HG02763 (cell line): ENCODE measurements at regions not wholly inside any gene's neighbourhood (a gene's known extent, or its start where the extent isn't known, plus 50 kb on each side); places are given as distances from the start of the nearest gene placed in this dataset.
"Not testable (repeated sequence)": the region's sequence is repeated elsewhere in the genome, so short reads cannot be mapped to it uniquely, and the experiment has no call there.

Experiments
- ATAC-seq: cut with Tn5 transposase; IDR thresholded peaks from one replicate; pipeline ENCODE4 v1.9.1; 2021; ENCODE audit warnings: mild to moderate bottlenecking, moderate library complexity; ENCODE audit not compliant: unreplicated experiment

DNA sequence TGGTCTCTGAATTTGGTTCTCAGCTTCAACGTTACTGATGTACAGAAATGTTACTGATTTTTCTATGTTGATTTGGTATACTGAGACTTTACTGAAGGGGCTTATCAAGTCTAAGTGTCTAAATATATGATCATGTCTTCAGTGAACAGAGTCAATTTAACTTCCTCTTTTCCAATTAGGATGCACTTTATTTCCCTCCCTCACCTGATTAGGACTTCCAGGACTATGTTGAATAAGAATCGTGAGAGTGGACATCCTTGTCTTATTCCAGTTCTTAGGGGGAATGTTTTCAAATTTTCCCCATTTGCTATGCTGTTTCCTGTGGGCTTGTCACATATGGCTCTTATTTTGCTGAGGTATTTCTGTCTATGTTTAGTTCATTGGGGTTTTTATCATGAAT is 349.5 kb downstream of the PRR16 start:
- ATAC-seq, result no peak

DNA sequence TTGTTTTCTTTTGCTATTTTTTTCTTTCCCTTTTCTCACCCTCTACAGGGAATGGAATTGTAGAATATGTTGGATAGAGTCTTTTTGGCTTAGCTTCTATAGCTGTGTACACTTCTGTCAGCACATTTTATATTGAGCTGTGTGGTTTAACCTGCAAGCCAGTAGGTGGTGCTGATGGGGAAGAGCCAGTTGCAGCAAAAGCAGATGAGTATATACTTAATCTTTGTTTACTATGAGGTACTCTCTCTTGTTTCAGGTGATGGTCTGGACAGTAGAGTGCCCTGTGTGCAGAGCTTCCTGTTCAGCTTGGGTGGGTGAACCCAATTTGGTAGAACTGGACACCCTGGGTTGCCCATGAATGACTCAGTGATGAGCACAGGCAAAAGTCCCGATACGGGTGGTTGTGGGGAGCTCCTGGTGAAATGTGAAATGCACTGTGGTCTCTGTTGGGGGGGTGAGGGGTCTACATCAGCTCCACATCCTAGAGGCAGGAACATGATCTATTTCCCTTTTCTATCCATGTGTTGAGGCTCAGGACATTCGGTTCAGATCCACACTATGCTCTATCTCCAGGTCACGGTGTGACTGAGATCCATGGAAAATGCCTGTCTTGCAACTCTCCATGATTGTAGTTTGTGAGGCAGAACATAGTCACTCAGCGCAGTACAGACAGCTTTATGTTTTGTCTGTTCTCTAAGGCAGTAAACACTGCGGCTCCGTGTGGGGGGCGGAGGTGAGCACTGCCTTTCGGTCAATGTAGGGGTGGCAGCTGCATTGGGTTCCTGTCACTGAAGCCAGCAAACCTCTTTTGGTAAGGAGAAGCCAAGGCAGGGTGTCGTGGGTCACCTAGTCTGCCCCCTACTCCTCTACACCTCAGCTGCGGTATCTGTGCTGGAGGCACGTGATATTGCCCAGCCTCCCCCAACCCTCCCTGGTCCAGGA is 353.2 kb downstream of the PRR16 start:
- ATAC-seq, result no peak

DNA sequence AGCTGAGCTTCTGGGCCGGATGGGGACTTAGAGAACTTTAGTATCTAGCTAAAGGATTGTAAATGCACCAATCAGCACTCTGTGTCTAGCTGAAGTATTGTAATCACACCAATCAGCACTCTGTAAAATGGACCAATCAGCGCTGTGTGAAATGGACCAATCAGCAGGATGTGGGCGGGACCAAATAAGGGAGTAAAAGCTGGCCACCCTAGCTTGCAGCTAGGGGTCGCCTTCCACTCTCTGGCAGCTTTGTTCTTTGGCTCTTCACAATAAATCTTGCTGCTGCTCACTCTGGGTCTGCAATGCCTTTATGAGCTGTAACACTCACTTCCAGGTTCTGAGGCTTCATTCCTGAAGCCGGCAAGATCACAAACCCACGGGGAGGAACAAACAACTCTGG is 354.0 kb downstream of the PRR16 start:
- no peak for ATAC-seq

DNA sequence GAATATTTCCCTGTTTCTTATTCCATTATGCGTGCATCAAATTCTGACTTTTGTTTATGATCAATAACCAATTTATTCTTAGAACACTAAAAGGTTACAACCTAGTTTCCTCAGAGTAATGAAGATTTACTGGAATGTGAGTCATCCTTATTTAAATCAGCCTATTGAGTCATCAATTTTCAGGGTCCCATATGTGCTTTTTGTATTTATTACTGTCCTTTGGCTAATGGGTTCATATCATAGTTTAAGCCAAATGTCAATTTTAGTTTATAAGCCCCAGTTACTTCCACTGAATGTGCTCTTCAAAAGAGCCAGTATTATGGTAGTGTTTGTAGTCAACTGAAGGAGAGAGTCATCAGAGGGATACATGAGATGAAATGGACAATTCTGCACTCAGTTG is 359.2 kb downstream of the PRR16 start:
- no peak for ATAC-seq

DNA sequence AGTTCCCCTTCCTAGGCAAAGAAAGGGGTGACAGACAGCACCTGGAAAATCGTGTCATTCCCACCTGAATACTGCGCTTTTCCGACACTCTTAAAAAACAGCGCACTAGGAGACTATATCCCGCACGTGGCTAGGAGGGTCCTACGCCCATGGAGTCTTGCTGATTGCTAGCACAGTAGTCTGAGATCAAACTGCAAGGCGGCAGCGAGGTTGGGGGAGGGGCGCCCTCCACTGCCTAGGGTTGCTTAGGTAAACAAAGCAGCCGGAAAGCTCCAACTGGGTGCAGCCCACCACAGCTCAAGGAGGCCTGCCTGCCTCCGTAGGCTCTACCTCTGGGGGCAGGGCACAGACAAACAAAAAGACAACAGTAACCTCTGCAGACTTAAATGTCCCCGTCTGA is 367.5 kb downstream of the PRR16 start:
- ATAC-seq, result not testable (repeated sequence)

DNA sequence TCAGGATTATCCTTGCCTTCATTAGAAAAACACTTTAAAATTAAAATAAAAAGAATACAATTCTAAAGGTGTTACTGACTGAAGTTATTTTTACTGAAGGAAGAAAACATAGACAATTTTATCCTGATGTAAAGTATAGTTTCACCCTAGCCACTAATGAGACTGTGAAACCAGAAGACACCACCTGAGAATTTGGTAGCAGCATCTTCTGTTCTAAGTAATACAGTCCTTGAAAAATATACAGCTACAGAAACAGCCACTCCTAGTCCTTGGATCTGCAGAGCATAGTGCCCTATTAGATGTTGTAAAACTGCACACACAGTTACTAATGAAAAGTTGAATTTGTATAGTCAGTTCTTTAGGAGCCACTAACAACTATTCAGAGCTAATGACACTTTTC is 377.7 kb downstream of the PRR16 start:
- ATAC-seq, result no peak

DNA sequence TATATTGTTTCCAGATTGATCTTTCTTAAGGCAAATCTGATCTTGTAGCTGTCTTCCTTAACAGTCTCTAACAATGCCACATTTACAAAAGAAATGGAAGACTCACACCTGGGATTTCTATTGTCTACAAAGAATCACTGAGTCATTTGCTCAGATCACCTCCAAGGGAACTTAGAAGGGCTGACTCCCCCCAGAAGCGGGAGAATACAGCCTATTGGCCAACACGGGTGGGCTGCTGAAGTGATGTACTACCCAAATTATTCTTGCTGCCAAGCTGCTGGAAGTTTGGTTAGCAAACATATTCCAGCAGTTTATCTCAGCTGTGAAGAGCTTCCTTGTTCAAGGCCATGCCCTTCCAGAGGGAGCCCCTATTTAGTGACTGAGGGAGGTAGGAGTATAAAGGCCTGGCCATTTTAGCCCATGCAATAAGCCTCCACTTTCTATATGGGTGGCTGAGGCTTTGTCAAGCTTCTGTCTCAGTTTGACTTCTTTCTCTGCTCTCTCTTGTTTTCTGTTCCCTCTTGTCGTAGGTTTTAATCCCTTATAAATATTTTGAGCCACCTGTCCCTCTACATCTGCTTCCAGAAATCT is 379.4 kb downstream of the PRR16 start:
- ATAC-seq, result no peak

DNA sequence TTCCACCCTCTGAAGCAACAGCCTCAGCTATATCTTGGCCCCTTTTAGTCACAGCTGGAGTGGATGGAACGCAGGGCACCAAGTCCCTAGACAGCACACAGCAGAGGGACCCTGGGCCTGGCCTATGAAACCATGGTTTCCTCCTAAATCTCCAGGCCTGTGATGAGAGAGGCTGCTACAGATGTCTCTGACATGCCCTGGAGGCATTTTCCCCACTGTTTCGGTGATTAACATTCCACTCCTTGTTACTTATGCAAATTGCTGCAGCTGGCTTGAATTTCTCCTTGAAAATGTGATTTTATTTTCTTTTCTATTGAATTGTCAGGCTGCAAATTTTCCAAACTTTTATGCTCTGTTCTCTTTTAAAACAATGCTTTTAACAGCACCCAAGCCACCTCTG is 384.8 kb downstream of the PRR16 start:
- no peak for ATAC-seq

DNA sequence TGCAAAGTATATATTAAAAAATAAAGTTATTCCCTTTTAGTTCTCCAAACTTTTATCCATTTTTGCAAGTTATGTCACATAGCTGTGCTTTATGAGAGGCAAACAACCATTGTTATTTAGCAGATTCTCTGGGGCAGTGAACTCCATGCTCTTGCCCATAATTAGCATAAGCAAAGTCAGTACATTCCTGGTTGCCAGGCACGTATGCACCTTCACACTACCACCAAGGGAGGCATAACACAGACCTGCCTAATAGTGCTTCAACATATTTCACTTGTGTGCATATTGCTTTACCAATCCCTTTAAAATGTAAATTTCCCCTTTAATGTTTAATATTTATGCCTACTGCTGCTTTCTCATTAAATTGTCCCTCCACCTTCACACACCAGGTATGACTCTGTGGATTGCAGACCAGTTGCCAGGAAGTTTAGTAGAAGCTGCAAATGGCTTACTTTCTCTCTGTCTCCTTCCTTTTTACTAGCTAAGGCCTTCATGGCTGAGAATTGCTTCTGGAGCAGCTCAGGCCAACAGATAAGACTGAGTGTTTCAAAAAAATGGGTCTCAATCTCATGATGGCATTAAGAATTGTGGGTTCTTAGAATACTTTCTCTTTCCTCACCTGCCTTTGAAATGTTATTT is 388.2 kb downstream of the PRR16 start:
- no peak for ATAC-seq

DNA sequence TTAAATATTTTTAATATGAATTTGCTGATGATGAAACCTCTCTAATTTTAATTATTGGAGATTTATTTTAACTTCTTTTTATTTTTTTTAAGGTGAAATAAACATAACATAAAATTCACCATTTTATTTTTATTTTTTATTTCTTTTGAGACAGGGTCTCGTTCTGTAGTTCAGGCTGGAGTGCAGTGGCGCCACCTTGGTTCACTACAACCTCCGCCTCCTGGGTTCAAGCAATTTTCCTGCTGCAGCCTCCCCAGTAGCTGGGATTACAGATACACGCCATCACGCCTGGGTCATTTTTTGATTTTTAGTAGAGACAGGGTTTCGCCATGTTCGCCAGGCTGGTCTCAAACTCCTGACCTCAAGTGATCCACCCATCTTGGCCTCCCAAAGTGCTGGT is 402.9 kb downstream of the PRR16 start:
- no peak for ATAC-seq

DNA sequence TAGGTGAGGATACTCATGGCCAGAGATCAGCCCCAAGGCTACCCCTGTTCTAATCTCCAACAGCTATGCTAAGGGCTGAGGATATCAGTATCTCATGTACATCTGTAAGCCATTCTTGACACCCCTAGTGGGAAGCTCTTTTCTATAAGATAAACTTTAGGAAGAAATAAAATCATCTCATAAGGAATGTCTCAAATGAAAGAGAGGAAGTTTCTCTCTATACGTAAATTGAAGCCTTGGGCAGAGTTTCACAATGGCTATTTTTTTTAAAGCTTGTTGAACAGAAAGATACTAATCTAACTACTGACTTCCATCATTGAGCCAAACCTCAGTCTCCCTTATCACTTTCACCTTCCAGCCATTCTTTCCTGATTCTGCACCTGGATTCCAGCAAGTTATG is 405.7 kb downstream of the PRR16 start:
- ATAC-seq, result no peak

DNA sequence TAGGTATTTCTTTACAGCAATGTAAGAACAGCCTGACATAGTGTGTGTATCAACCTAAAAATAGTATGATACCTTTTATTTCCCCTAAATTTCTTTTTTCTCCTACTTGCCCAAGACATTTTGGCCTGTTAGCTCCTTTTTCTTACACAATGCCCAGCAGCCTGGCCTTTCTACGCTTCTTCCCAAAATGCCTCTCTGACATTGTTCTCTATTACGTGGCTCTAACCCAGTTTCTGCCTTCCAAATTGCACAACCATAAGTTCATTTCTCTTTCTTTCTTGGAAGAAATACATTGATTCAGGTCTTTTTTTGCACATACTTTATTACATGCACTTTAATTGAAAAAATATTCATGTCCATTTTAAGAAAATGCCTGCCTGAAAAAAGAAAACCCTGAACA is 408.2 kb downstream of the PRR16 start:
- ATAC-seq, result no peak

DNA sequence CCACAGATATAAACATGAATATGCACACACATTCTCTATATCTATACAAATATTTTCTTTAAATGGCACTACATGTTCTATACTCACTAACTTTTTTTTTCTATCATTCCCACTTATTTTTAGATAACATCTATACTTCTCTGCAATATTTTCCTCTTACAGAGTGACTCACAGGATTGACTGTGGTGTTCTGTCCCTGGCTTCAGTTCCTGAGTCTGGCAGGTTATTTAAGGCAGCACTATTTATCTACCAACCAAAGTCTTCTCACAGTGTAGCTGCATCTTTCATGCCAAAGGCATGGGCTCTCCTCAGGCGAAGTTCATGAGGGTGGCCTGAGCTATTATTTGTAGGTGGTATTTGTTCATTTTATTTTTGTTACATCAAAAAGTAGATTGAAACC is 409.0 kb downstream of the PRR16 start:
- no peak for ATAC-seq

DNA sequence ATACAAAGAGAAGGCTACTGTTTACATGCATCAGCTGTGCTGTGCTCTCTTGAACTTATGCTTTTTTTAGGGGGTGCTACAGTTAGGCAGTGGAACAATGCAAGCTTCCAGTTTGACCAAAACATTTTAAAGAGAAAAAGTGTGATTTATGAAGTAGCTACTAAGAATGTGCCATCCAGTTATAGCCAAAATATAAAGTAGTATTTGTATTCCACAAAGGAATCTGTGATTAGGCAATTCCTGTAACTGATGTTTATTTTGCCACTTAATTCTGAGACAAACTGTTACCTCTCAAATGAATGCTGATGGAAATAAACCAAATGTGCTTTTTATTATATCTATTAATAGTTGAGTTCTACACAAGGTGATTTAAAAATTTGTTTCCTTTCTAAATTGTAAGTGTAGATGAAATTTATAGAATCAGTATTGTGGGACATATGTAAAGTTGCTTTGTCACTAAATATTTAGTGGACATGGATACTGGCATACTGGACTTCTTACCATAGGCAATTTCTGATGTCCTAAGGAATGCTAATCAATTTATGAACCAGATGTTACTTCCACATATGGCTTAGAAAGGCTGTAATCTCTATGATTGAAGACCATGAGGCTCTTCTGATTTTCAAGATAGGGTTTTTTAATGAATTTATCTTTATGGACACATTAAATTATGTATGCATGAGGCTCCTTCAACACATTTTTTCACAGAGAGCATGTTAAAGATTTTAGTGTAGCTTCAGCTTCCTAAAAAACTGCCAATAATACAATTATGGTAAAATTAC is 410.2 kb downstream of the PRR16 start:
- no peak for ATAC-seq

DNA sequence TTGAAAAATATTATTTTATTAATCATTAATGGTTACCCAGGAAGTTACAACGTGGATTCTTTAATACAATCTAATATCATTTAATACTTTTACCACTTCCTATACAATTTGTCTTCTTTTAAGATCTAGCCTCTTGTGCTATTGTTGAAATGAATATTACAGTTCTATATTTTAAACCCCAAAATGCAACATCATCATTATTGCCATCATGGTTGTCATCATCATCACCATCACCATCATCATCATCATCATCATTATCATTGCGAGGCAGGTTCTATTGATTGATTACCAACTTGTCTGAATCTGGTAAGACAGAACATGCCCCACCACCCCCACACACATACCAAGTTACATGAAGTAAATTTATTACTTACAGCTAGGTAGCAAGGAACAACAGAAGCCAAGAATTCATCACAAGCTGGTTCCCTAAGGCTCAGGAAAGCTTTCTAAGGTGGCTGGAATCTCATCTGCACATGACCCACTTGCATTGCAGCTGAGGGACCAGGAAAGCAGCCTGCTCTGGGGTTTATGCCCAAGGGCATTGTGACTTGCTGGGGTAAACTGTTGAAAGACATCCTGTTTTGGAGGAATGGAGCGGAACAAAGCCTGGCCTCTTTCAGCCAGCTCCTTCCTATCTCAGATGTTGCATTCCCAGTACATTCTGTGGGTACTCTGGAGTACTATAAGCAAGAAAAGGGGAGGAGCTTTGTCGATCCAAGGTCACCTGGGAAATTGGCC is 418.1 kb downstream of the PRR16 start:
- no peak for ATAC-seq

DNA sequence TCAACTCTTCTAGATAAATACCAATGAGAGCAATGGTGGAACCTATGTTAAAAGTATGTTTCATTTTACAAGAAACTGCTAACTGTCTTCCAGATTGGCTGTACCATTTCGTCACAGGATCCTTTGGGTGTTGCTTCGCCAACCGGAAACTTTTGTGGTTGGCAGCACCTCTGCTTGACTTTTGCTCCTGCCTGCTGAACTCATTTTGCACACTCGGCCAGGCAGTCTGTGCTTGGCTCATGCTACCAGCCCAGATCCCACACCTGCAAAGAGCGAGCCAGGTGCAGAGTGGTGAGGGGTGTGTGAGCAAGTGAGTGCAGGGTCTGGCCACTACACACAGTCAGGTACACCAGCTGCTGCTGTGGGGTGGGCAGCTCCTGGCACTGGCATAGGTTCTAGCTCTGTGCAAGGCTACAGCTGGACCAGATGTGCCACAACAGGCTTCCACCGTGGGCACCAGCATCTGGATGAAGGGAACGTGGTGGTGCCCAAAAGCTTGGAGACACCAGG is 422.3 kb downstream of the PRR16 start:
- ATAC-seq, result no peak

DNA sequence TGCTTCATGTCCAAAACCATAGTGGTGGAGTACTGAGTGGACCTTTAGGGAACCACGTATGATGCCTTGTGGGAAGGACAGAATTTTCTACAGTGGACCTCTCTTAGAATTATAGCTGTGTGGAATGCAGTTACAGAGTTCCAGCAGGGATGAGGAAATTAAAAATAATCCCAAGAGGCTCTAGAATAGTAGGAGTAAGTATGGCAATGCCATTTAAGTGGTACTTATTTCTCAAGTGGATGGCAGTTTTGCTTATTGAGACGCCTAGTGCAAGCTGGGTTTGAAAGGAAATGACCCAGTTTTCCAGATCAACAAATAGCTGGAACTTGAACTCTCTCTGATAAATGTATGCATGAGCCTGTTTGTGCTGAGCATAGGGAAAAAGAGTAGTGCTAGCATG is 431.6 kb downstream of the PRR16 start:
- no peak for ATAC-seq

DNA sequence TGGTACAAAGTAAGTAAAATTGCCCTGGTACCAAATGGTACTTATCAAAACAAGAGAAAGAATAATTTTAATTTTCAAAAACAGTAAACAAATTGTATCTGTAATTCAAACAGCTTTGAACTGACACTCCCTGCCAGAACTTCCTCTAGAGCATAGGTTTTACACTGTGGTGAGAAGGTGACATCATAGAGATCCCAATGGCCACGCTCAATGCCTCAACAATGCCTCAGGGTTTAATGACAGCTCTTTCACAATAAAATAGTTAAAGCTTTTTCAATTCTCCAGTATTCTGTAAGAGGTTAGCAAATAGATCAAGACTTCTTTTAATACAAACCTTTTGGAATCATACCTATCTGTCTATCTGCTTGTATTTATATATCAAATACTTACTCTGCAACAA is 437.1 kb downstream of the PRR16 start:
- ATAC-seq, result no peak

DNA sequence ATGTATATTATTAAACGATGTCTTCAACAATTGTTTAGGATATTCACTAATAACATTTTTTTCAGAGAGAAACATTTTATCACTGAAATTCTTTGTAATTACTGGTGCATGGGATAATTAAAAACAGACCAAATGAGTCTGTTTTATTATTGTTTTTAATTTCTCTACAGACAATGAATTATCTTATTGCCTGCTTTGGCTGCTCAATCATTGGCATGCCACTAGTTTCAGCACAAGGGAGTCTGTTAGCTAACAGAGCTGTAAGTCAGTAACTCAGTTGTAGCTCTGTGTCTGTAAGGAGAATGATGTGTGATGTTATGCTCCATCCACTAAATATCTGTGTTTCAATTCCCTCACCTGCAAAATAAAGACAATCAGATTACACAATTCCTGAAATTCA is 443.9 kb downstream of the PRR16 start:
- no peak for ATAC-seq

DNA sequence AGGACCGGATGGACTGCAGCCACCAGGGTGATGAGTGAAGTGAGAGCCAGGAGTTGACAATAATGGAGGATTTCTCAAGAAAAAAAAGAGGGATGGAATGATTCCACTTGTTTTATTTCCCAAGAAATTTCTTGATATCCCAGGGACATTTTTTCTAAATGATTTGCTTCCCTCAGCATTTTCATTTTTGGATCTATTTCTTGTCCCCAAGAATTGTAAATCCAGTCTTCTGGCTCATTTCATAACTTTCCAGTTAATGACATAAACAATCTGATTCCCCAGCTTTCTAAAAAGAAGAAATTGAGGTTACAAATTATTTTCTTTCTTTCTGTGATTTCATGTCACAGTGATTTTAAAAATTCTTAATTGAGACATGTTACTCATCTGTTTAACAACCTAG is 446.5 kb downstream of the PRR16 start:
- no peak for ATAC-seq
